HepG2 (cell line): ENCODE measurements at regions not wholly inside any gene's neighbourhood (a gene's known extent, or its start where the extent isn't known, plus 50 kb on each side); places are given as distances from the start of the nearest gene placed in this dataset.

Experiments used
- ATAC-seq: fragments of 200-7000 bp; cut with Tn5 transposase; 3 replicates; pipeline ENCODE4 v1.9.1; 2020; ENCODE audit warnings: mild to moderate bottlenecking, moderate library complexity
- BruUV-seq: library from RNA; stranded (reverse); fragments of 400-500 nt; replicated peaks from 2 replicates; lab custom pipeline; 2021; lab: Mats Ljungman, UMichigan
- CTCF ChIA-PET: fragments of 300-600 bp; formaldehyde crosslinking; extraction: SDS; loops from one replicate; lab custom pipeline; 2021; ENCODE audit warnings: low total read pairs, inconsistent platforms, low intra/inter-chr PET ratio; lab: Yijun Ruan, JAX
- POLR2A ChIA-PET: fragments of 350-600 bp; sonication (Branson Sonifier 250); formaldehyde crosslinking; loops from one replicate; lab custom pipeline; 2020; ENCODE audit warnings: antibody characterized with exemption, inconsistent platforms; lab: Yijun Ruan, JAX
- DNase-seq: peaks from one replicate; pipeline ENCODE4 v3.0.0-alpha.2; 2015; ENCODE audit warnings: low spot score
- FAIRE-seq: peaks from 3 replicates; lab custom pipeline; 2011; peaks lifted over from hg19 to GRCh38; lab: Jason Lieb, UNC
- H2AFZ ChIP-seq: one replicate; pipeline ENCODE4 v1.6.1; 2011; ENCODE audit warnings: low read length, inconsistent platforms
- H3K27ac ChIP-seq: fragments of 300-600 bp; 3 replicates; pipeline ENCODE4 v1.8.0; 2011; ENCODE audit warnings: mixed run types, mild to moderate bottlenecking, mixed read lengths, low read length, inconsistent platforms; ENCODE audit not compliant: insufficient read depth; ENCODE audit errors: extremely low read length
- H3K27me3 ChIP-seq, 2 experiments: fragments of 200-600 bp in 1 of 2; 2 replicates in 1 of 2; 3 replicates in 1 of 2; pipeline versions ENCODE4 v1.6.0 to v1.8.0; 2011; ENCODE audit warnings: low read length in 2 of 2, mild to moderate bottlenecking in 2 of 2, moderate library complexity in 2 of 2, inconsistent platforms in 1 of 2; ENCODE audit not compliant: insufficient read depth in 2 of 2, control insufficient read depth in 1 of 2
- H3K36me3 ChIP-seq, 2 experiments: fragments of 200-600 bp in 1 of 2; replicated peaks in 1 of 2; 2 replicates in 1 of 2; 3 replicates in 1 of 2; pipeline versions ENCODE4 v1.5.1 to v1.8.0; 2011; ENCODE audit warnings: low read length in 2 of 2, inconsistent platforms in 1 of 2; ENCODE audit not compliant: insufficient read depth in 2 of 2, control insufficient read depth in 1 of 2
- H3K4me1 ChIP-seq: 2 replicates; pipeline ENCODE4 v1.5.1; 2012; ENCODE audit warnings: low read length, inconsistent platforms; ENCODE audit not compliant: insufficient read depth
- H3K4me2 ChIP-seq: 2 replicates; pipeline ENCODE4 v1.6.0; 2011; ENCODE audit warnings: low read depth, low read length, inconsistent platforms
- H3K4me3 ChIP-seq, 3 experiments: fragments of 200-600 bp in 1 of 3; sonication (generic), shearing (Covaris generic) in 1 of 3; replicated peaks in 1 of 3; 2 replicates each; pipeline ENCODE4 v1.5.1; 2011 to 2016; ENCODE audit warnings: low read length in 3 of 3, inconsistent platforms in 2 of 3, low read depth in 2 of 3, mild to moderate bottlenecking in 2 of 3, control low read depth in 1 of 3, mixed read lengths in 1 of 3; ENCODE audit not compliant: insufficient read depth in 1 of 3
- H3K79me2 ChIP-seq: one replicate; pipeline ENCODE4 v1.6.1; 2011; ENCODE audit warnings: low read length, inconsistent platforms; ENCODE audit not compliant: insufficient read depth
- H3K9ac ChIP-seq: 2 replicates; pipeline ENCODE4 v1.6.0; 2011; ENCODE audit warnings: mild to moderate bottlenecking, low read depth, low read length, inconsistent platforms; ENCODE audit not compliant: insufficient read depth
- H3K9me3 ChIP-seq: 2 replicates; pipeline ENCODE4 v1.5.1; 2012; ENCODE audit warnings: mild to moderate bottlenecking, low read length
- H4K20me1 ChIP-seq: 2 replicates; pipeline ENCODE4 v1.6.0; 2011; ENCODE audit warnings: inconsistent platforms, mild to moderate bottlenecking, low read length, moderate library complexity; ENCODE audit not compliant: insufficient read depth
- BATF2 ChIP-seq: sonication (generic); formaldehyde crosslinking; IDR thresholded peaks from 2 replicates; pipeline ENCODE4 v1.8.0; 2022; ENCODE audit warnings: mild to moderate bottlenecking, missing genetic modification reagents, moderate library complexity
- CBFB ChIP-seq: sonication (generic); formaldehyde crosslinking; IDR thresholded peaks from 2 replicates; pipeline ENCODE4 v1.4.0; 2020; ENCODE audit warnings: missing genetic modification reagents
- DMAP1 ChIP-seq: IDR thresholded peaks from 2 replicates; pipeline ENCODE4 v1.6.1; 2016
- FOXK2 ChIP-seq: fragments of 450-650 bp; IDR thresholded peaks from 2 replicates; pipeline ENCODE4 v1.6.1; 2016
- HDAC1 ChIP-seq: sonication (generic); formaldehyde crosslinking; IDR thresholded peaks from 2 replicates; pipeline ENCODE4 v1.5.1; 2020; ENCODE audit warnings: mild to moderate bottlenecking, missing genetic modification reagents
- LCORL ChIP-seq, 2 experiments: fragments of 450-650 bp in 1 of 2; sonication (generic) in 1 of 2; formaldehyde crosslinking in 1 of 2; IDR thresholded peaks; 2 replicates each; pipeline versions ENCODE4 v1.5.0 to v1.6.1; 2017 to 2020; ENCODE audit warnings: antibody characterized with exemption in 1 of 2, missing genetic modification reagents in 1 of 2
- MLXIP ChIP-seq: sonication (generic); formaldehyde crosslinking; IDR thresholded peaks from 2 replicates; pipeline ENCODE4 v1.9.0; 2021; ENCODE audit warnings: missing genetic modification reagents, borderline replicate concordance
- RAD51 ChIP-seq: fragments of 450-650 bp; IDR thresholded peaks from 2 replicates; pipeline ENCODE4 v1.6.1; 2016; ENCODE audit warnings: borderline replicate concordance
- REL ChIP-seq: sonication (generic); formaldehyde crosslinking; conservative IDR thresholded peaks from 2 replicates; pipeline ENCODE4 v1.8.0; 2022; ENCODE audit warnings: mild to moderate bottlenecking, missing genetic modification reagents, moderate library complexity
- RFX3 ChIP-seq: IDR thresholded peaks from 2 replicates; pipeline ENCODE4 v1.6.1; 2016; ENCODE audit warnings: missing biosample characterization, missing genetic modification reagents
- SATB2 ChIP-seq: sonication (generic); formaldehyde crosslinking; IDR thresholded peaks from 2 replicates; pipeline ENCODE4 v1.5.0; 2020; ENCODE audit warnings: missing genetic modification reagents
- SMC3 ChIP-seq: IDR thresholded peaks from 2 replicates; pipeline ENCODE4 v1.6.1; 2011; ENCODE audit warnings: low read length, improper control_type of control experiment
- ZFP36L1 ChIP-seq: sonication (generic); formaldehyde crosslinking; IDR thresholded peaks from 2 replicates; pipeline ENCODE4 v1.8.0; 2022; ENCODE audit warnings: mild to moderate bottlenecking, missing genetic modification reagents, moderate library complexity
- ZNF234 ChIP-seq: sonication (generic); formaldehyde crosslinking; conservative IDR thresholded peaks from 2 replicates; pipeline ENCODE4 v1.5.1; 2020; ENCODE audit warnings: mild to moderate bottlenecking, missing genetic modification reagents
- ZNF501 ChIP-seq: sonication (generic); formaldehyde crosslinking; IDR thresholded peaks from 2 replicates; pipeline ENCODE4 v1.5.1; 2020; ENCODE audit warnings: mild to moderate bottlenecking, moderate library complexity, missing genetic modification reagents
- ZNF619 ChIP-seq: sonication (generic); formaldehyde crosslinking; IDR thresholded peaks from 2 replicates; pipeline ENCODE4 v1.4.0; 2020; ENCODE audit warnings: mild to moderate bottlenecking, missing genetic modification reagents
- WGBS: methylation state at CpG from one replicate; pipeline ENCODE4 v1.1.6; 2017; ENCODE audit warnings: low lambda C conversion rate; 5-methylcytosine and 5-hydroxymethylcytosine counted together
- in situ Hi-C: cut with HindIII; loops from 2 replicates; pipeline ENCODE4 v1.10.0; 2017; ENCODE audit warnings: low pct_unique_long_range_greater_than_20kb; ENCODE audit not compliant: extremely low pct_ligation_motif_present
- intact Hi-C: fragments of 100-400 bp; cut with micrococcal nuclease; formaldehyde crosslinking; loops from one replicate; pipeline ENCODE4 v1.10.0; 2022; ENCODE audit not compliant: unreplicated experiment

GRCh38 chr2:237238249-237238648 lies 152.6 kb downstream of the COPS8 start:
- ChIA-PET POLR2A (no interaction called here), CTCF (no interaction called here)
- in situ Hi-C loops, result no loop called here

More at GRCh38 chr2:237238249-237238648, 152.6 kb downstream of the COPS8 start:
- Histone ChIP-seq H3K79me2 (no peaks in the 10 kb centered on the region), H4K20me1 (0 out of 2 replicates have a peak, but pooled peaks cover 2% of the 10 kb centered on the region), H3K4me3 (no peak overlapping the region), H3K4me1 (no peaks in the 10 kb centered on the region), H3K36me3 (no peaks in the 10 kb centered on the region), H3K27ac (no peak overlapping the region), H3K9ac (no peak overlapping the region), H3K4me2 (no peak overlapping the region), H2AFZ (no peak overlapping the region), H3K27me3 (no peaks in the 10 kb centered on the region; a peak in 1 of 5 replicates), H3K9me3 (peaks cover 17% of the 10 kb centered on the region; the same call in 1 of the 2 replicates)
- TF ChIP-seq SATB2 (CRISPR knock-in tag) (no peak), ZNF501 (CRISPR knock-in tag) (no peak), FOXK2 (no peak), RFX3 (CRISPR knock-in tag) (no peak), HDAC1 (no peak), MLXIP (CRISPR knock-in tag) (no peak), ZNF619 (CRISPR knock-in tag) (no peak), CBFB (CRISPR knock-in tag) (no peak), DMAP1 (CRISPR knock-in tag) (no peak), RAD51 (no peak), REL (CRISPR knock-in tag) (no peak), LCORL (IDR thresholded peaks at IDR 0.05) (no peak), LCORL (CRISPR knock-in tag; IDR thresholded peaks at IDR 0.05) (no peak), SMC3 (no peak), BATF2 (CRISPR knock-in tag) (no peak), ZFP36L1 (CRISPR knock-in tag) (no peak), ZNF234 (CRISPR knock-in tag) (no peak)
- no peak for DNase-seq
- intact Hi-C loops, result no loop called here
- BruUV-seq, result no TSS peak
- 13% methylated on average over 3 of the region's 3 CpGs for WGBS
- FAIRE-seq, result no peak
- no peak for ATAC-seq
